NB4 (cell line): ENCODE measurements at regions not wholly inside any gene's neighbourhood (a gene's known extent, or its start where the extent isn't known, plus 50 kb on each side); places are given as distances from the start of the nearest gene placed in this dataset.

Source experiments
- POLR2A ChIP-seq: IDR thresholded peaks from 2 replicates; pipeline ENCODE4 v1.6.1; 2011; ENCODE audit warnings: mild to moderate bottlenecking; ENCODE audit not compliant: insufficient read length; ENCODE audit errors: extremely low read depth
- TF ChIP-seq, protein P1 (sequence below): IDR thresholded peaks from 2 replicates; pipeline ENCODE4 v1.6.1; 2011; ENCODE audit warnings: low read depth, low read length

DNA sequence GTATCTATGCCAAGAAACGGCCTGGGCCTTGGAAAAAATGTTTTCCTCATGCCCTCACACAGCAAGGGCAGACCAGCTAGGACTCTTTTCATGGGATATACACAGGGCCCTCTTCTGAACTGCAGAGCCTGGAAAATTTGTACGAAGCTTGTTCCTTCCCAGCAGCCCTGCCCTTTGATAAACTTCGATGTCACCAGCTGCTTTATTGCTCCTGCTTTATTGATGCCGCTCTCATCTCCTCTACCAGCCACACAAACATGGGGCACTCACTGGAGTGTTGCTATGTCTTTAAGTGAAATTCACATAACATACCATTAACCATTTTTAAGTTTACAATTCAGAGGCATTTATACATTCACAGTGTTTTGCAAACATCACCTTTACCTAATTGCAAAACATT, 197.9 kb downstream of the KTN1 start:
- no peak for TF ChIP-seq POLR2A
- TF ChIP-seq, protein P1, sequence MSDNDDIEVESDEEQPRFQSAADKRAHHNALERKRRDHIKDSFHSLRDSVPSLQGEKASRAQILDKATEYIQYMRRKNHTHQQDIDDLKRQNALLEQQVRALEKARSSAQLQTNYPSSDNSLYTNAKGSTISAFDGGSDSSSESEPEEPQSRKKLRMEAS: no peak
